GM21528 (cell line): ENCODE measurements at regions not wholly inside any gene's neighbourhood (a gene's known extent, or its start where the extent isn't known, plus 50 kb on each side); places are given as distances from the start of the nearest gene placed in this dataset.

Source experiments
- ATAC-seq: cut with Tn5 transposase; IDR thresholded peaks from one replicate; pipeline ENCODE4 v1.9.1; 2021; ENCODE audit warnings: mild to moderate bottlenecking, moderate library complexity; ENCODE audit not compliant: unreplicated experiment, low FRiP score

- ATAC-seq: no peak
Observed at GRCh38 chr5:158380661-158381060, 521.7 kb upstream of the CLINT1 start.

DNA sequence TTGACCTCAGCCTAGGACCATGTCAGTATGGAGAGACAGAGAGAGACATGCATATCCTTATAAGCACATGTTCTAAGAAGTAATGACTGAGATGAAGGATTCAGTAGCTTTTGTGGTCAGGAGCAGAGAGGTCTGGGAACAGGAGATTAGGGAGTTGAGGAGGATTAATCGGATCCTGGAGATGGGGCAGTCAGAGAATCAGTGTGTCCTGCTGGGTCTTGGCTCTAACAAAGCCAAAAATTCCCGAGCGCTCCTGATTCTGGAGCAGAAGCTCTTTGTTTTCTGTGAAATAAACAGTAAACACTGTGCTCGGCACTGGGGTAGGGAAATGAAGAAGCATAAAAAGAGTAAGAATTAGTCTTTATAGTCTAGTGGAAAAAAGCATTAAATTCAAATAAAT, 520.0 kb upstream of the CLINT1 start:
- ATAC-seq: no peak

GRCh38 chr5:158376679-158377078, 517.7 kb upstream of the CLINT1 start:
- ATAC-seq: no peak

GRCh38 chr5:158375531-158375930, 516.6 kb upstream of the CLINT1 start:
- ATAC-seq: no peak

GRCh38 chr5:158373608-158374395, 514.9 kb upstream of the CLINT1 start:
- ATAC-seq: no peak

DNA sequence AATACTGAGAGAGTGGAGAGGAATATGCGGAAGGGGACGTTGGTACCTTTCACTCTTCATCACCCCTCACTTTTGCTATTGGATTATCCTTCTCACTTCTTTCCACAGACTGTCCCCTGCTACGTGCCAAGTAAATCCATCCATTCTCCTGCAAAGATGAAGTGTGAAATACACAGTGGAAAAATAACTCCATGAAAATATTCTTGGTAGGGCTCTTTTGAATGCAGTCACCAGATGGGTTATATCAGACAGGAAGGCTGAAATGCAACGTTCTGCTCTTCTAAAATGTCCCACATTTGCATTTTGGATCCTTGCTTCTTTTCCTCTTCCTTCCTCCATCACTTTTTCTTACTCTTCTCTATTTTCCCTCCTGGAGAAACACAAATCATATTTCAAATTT, 510.3 kb upstream of the CLINT1 start:
- ATAC-seq: no peak

- ATAC-seq: no peak
Observed at GRCh38 chr5:158368686-158369085, 509.7 kb upstream of the CLINT1 start.

GRCh38 chr5:158364367-158364766, 505.4 kb upstream of the CLINT1 start:
- ATAC-seq: no peak

DNA sequence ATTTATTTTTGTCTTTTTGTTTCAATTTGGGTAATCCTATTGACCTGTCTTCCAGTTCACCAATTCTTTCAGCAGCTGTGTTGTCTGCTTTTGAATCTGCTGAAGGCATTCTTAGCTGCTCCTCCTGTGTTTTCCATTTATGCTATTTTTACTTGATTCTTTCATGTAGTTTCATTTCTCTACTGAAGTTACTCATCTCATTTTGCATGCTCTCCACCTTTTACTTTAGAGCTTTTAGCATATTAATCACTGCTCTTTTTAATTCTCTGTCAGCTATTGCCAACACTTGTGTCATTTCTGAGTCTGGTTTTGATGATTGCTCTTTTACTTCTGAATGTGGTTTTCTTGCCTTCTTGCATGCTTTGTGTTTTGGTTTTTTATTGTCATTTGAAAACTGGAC, 496.0 kb upstream of the CLINT1 start:
- no peak for ATAC-seq

DNA sequence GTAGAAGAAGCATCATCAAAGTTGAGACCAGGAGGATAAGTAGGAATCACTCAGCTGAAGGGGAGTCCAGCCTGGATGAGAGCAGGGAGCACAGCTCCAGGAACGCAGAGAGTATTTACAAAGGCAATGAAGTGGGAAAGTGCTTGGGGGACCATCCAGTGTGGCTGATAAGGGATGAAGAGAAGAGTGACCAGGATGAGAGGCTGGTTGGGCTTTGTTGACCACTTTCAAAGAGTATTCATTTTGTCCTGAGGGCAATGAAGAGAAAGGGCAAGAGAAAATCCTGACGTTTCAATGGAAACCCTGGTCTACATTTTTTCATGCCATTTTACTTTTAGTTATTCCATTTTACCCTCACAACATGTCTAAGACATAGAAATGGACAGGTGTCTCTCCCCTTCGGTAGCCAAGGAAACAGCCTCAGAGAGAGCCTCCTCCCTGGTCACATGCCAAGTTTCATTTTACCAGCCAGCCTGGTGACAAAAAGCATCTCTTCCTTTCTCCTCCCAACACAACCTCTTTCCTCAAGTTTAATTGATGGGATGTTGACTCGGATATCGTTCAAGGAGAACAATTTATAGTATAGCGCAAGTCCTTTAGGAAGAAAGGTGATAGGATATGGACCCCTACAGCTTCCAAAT, 492.7 kb upstream of the CLINT1 start:
- ATAC-seq: no peak

- ATAC-seq: no peak
Observed at GRCh38 chr5:158349987-158350386, 491.0 kb upstream of the CLINT1 start.

GRCh38 chr5:158344376-158344775, 485.4 kb upstream of the CLINT1 start:
- no peak for ATAC-seq

DNA sequence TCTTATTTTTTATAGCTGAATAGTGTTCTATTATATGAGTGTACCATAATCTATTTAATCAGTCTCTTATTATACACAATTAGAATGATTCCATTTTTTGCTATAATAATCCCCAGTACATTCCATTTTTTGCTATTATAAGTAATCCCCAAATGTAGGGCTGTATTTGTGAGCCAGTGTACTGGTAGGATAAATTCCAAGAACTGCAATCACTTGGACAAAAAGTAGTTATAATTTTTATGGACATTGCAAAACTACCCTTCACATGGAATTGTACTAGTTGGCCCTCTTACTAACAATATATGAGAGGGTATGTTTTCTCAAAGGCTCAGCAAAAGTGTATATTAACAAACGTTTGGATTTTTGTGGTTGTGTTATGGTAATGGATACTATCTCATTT, 481.7 kb upstream of the CLINT1 start:
- no peak for ATAC-seq

DNA sequence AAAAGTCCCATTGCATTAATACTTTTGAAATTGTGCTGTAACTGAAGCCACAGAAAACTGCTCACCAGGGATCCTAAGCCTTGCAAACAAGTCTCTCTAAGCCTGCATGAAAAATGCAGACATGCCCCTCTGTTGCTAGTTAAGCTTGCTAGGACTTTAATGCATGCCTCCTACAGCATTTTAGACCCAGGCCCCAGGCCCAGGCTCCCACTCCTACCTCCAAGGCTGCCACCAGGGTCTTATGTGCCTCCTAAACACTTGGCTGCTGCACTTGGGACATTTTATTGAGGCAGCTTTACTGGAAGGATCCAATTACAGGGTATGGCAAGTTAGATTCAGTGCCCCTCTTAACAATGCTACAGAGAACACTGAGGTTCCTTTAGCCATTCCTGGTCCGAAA, 467.3 kb upstream of the CLINT1 start:
- no peak for ATAC-seq

GRCh38 chr5:158324236-158324635, 465.3 kb upstream of the CLINT1 start:
- ATAC-seq: no peak

DNA sequence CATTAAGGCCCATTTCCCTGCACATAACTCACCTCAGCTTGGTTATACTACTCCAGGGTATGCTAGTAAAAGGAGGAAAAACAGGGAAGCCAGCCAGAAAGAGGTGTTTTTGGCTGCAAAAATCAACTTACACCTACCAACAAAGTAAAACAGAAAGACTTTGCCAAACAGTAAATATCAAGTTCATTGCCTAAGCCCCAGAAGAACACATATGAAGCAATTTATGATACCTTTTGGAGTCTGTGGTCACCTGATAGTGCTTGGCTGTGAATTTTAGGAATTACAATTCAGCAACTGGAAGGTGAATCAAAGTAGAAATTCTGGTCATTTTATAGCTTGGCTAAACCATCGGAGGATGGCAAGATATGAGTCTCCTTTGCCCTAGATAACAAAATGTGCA, 463.7 kb upstream of the CLINT1 start:
- ATAC-seq: no peak

DNA sequence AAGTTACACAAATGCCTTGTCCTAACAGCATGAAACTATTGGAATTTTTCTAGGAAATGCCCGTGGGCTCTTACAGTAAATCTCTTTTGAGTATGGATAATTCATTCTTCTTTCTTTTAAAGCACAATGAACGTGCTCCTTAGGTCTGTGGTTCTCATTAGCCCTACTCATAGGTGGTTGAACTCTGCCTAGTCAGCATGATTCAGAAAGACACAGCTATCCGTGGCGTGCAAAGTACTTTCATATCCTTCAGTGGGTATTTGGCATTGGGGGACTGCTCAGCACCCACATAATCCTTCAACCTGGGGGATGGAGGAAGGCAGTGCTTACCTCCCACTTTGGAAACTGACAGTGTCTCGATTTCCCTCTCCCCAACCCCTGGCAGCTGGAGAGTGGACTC, 462.0 kb upstream of the CLINT1 start:
- no peak for ATAC-seq

DNA sequence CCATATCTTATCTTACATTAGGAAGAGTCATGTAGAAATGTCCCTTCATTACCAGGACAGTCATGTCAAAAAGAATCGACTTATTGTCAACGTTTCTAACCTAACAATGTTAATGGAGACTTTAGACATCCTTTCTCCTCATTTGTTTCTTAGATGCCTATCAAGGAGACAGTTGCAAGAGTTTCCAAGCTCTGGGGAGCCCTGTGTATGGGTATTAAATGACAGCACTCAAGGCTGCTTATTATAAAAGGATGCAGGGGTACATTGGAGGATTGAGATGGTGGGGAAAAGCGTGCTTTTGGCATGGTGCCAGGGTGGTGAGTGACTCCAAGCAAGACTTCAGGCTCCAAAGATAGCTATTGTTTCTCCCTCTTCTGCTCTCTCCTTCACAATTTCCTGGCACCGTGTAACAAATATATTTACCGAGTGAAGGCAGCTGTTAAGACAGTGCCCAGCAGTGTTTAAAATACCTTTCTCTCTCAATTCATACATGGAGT, 461.3 kb upstream of the CLINT1 start:
- no peak for ATAC-seq

GRCh38 chr5:158317507-158317906, 458.6 kb upstream of the CLINT1 start:
- ATAC-seq: no peak

GRCh38 chr5:158313733-158314464, 455.0 kb upstream of the CLINT1 start:
- no peak for ATAC-seq

DNA sequence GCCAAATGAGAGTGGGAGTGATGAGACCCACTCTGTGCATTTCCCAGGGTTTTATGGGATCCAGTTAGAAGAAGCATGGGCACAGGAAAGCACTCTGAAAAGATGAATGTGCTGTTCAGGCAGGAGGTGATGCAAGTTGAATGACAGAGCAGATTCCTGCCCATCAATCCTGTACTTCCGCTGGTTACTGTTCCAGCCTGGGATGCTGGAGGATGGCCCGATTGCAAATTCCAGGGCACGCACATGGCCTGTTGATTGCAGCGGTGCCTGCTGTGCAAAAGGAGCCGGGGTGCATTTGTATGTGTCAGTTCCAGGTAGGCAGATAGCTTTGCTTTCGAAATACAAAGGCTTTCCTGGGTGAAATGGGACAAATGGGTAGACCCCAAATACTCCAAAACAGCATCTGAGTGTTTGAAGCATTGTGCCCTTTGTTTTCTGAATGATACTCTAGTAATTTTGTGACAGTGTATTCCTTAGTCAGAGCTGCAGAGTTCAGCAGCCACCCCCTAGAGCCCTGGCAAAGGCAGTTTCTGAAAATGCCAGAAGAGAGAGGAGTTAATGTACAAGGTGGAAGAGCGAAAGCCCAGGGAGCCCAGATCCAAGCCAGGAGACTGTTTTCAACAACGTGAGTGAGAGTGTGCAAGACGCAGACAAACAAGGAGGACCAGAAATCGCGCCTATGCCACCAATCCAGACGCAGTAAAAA, 454.2 kb upstream of the CLINT1 start:
- no peak for ATAC-seq
